Testis (tissue), 2 donors: ENCODE measurements at regions not wholly inside any gene's neighbourhood (a gene's known extent, or its start where the extent isn't known, plus 50 kb on each side); places are given as distances from the start of the nearest gene placed in this dataset.

Experiments used
- POLR2A ChIP-seq: fragments of 450-650 bp; IDR thresholded peaks from one replicate; pipeline ENCODE4 v1.6.1; 2017; ENCODE audit warnings: antibody characterized with exemption, mild to moderate bottlenecking, moderate library complexity
- TF ChIP-seq, protein P1 (sequence below), 3 experiments: fragments of 450-650 bp in 2 of 3; fragments of 200-600 bp in 1 of 3; sonication (generic) in 1 of 3; IDR thresholded peaks; one replicate each; pipeline ENCODE4 v1.5.1; 2016 to 2019; ENCODE audit warnings: antibody characterized with exemption in 3 of 3, mild to moderate bottlenecking in 2 of 3, moderate library complexity in 1 of 3

DNA sequence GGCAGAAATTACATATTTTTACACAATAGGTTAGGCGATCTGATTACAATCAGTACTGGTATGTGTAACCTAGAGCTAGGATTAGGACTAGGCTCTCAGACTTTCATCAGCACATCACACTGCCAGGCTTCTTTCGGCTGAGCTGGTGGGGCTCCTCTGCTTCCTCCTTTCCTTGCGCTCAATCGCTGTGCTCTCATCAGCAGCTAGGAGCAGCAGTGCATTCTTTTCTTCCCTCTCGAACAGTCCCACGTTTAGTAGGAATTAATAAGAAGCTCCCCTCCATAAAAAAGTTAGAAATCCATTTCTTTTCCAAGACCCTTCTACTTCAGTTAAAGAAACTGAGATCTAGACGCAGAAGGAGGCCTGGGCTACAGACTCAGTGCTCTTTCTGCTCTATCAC lies 350.4 kb downstream of the SPRY1 start:
- TF ChIP-seq POLR2A: no peak
- TF ChIP-seq, protein P1, sequence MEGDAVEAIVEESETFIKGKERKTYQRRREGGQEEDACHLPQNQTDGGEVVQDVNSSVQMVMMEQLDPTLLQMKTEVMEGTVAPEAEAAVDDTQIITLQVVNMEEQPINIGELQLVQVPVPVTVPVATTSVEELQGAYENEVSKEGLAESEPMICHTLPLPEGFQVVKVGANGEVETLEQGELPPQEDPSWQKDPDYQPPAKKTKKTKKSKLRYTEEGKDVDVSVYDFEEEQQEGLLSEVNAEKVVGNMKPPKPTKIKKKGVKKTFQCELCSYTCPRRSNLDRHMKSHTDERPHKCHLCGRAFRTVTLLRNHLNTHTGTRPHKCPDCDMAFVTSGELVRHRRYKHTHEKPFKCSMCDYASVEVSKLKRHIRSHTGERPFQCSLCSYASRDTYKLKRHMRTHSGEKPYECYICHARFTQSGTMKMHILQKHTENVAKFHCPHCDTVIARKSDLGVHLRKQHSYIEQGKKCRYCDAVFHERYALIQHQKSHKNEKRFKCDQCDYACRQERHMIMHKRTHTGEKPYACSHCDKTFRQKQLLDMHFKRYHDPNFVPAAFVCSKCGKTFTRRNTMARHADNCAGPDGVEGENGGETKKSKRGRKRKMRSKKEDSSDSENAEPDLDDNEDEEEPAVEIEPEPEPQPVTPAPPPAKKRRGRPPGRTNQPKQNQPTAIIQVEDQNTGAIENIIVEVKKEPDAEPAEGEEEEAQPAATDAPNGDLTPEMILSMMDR (IDR thresholded peaks at IDR 0.05): no peak
